H1 (cell line): ENCODE measurements at regions not wholly inside any gene's neighbourhood (a gene's known extent, or its start where the extent isn't known, plus 50 kb on each side); places are given as distances from the start of the nearest gene placed in this dataset.
"Not testable (repeated sequence)": the region's sequence is repeated elsewhere in the genome, so short reads cannot be mapped to it uniquely, and the experiment has no call there.

Experiments
- CTCF ChIA-PET: fragments of 300-600 bp; sonication (Branson Sonifier 250); formaldehyde crosslinking; loops from one replicate; lab custom pipeline; 2021; ENCODE audit not compliant: partially characterized antibody; lab: Charles Lee
- POLR2A ChIA-PET: fragments of 300-600 bp; sonication (Branson Sonifier 250); formaldehyde crosslinking; loops from one replicate; lab custom pipeline; 2021; ENCODE audit warnings: inconsistent platforms; ENCODE audit not compliant: partially characterized antibody; lab: Charles Lee
- DNase-seq, 2 experiments: peaks; one replicate each; pipeline versions ENCODE4 v3.0.0 to v3.0.0-alpha.2; 2010 to 2022; ENCODE audit warnings: low spot score in 2 of 2, low read depth in 1 of 2, mixed read lengths in 1 of 2
- FAIRE-seq: peaks from 2 replicates; lab custom pipeline; 2011; peaks lifted over from hg19 to GRCh38; lab: Jason Lieb, UNC
- H2AFZ ChIP-seq: 2 replicates; pipeline ENCODE4 v1.8.1; 2012; ENCODE audit warnings: low read length, inconsistent platforms
- H2AK5ac ChIP-seq: 2 replicates; pipeline ENCODE4 v1.6.1; 2013; ENCODE audit warnings: low read depth, low read length
- H2BK120ac ChIP-seq: replicated peaks from 2 replicates; pipeline ENCODE3; 2013; ENCODE audit warnings: low read depth, low read length, inconsistent platforms
- H2BK12ac ChIP-seq: 2 replicates; pipeline ENCODE4 v1.6.1; 2013; ENCODE audit warnings: low read depth, low read length
- H2BK15ac ChIP-seq: 2 replicates; pipeline ENCODE4 v1.6.1; 2013; ENCODE audit warnings: low read length
- H2BK20ac ChIP-seq: 2 replicates; pipeline ENCODE4 v1.6.1; 2013; ENCODE audit warnings: low read length
- H2BK5ac ChIP-seq: 2 replicates; pipeline ENCODE4 v1.6.1; 2013; ENCODE audit warnings: low read depth, low read length
- H3K14ac ChIP-seq: 2 replicates; pipeline ENCODE4 v1.6.1; 2013; ENCODE audit warnings: inconsistent platforms; ENCODE audit not compliant: insufficient read length
- H3K18ac ChIP-seq: 2 replicates; pipeline ENCODE4 v1.6.1; 2013; ENCODE audit warnings: low read length; ENCODE audit errors: extremely low read depth
- H3K23ac ChIP-seq: 2 replicates; pipeline ENCODE4 v1.6.1; 2013; ENCODE audit warnings: inconsistent platforms; ENCODE audit not compliant: insufficient read length
- H3K23me2 ChIP-seq: 2 replicates; pipeline ENCODE4 v1.6.1; 2013; ENCODE audit warnings: low read depth, low read length
- H3K27ac ChIP-seq: 2 replicates; pipeline ENCODE4 v1.6.1; 2011; ENCODE audit warnings: low read depth, low read length, inconsistent platforms
- H3K27me3 ChIP-seq, 4 experiments: replicated peaks in 1 of 4; 1 replicate in 1 of 4; 2 replicates in 3 of 4; pipeline versions ENCODE4 v1.6.1 to v1.8.1; 2011 to 2013; ENCODE audit warnings: low read length in 3 of 4, mild to moderate bottlenecking in 3 of 4, inconsistent platforms in 2 of 4, mixed read lengths in 2 of 4, moderate library complexity in 1 of 4; ENCODE audit not compliant: control insufficient read depth in 3 of 4, insufficient read depth in 3 of 4; ENCODE audit errors: extremely low read depth in 1 of 4
- H3K36me3 ChIP-seq, 4 experiments: 2 replicates each; pipeline versions ENCODE4 v1.6.1 to v1.8.1; 2011 to 2013; ENCODE audit warnings: mild to moderate bottlenecking in 4 of 4, low read length in 3 of 4, moderate library complexity in 2 of 4, control low read depth in 1 of 4, inconsistent platforms in 1 of 4; ENCODE audit not compliant: insufficient read depth in 4 of 4, control insufficient read depth in 2 of 4
- H3K4ac ChIP-seq: replicated peaks from 2 replicates; pipeline ENCODE3; 2013; ENCODE audit warnings: low read length, low read depth, mixed read lengths, inconsistent platforms; ENCODE audit not compliant: insufficient read length
- H3K4me1 ChIP-seq, 4 experiments: replicated peaks in 1 of 4; 1 replicate in 1 of 4; 2 replicates in 3 of 4; pipeline versions ENCODE4 v1.6.1 to v1.8.1; 2011 to 2013; ENCODE audit warnings: low read length in 3 of 4, inconsistent platforms in 2 of 4, mixed read lengths in 1 of 4; ENCODE audit not compliant: insufficient read depth in 4 of 4, control insufficient read depth in 3 of 4
- H3K4me2 ChIP-seq, 2 experiments: 2 replicates each; pipeline versions ENCODE4 v1.6.1 to v1.8.1; 2011 to 2013; ENCODE audit warnings: low read depth in 2 of 2, low read length in 2 of 2, control low read depth in 1 of 2, inconsistent platforms in 1 of 2, mild to moderate bottlenecking in 1 of 2; ENCODE audit not compliant: insufficient read depth in 1 of 2
- H3K4me3 ChIP-seq, 4 experiments: fragments of 200-600, 300-600 bp in 1 of 4; sonication (generic), shearing (Covaris generic), sonication (Bioruptor Twin) in 1 of 4; 2 replicates each; pipeline versions ENCODE4 v1.5.1 to v1.8.1; 2011 to 2016; ENCODE audit warnings: low read length in 4 of 4, low read depth in 3 of 4, control low read depth in 2 of 4, inconsistent platforms in 2 of 4, mild to moderate bottlenecking in 2 of 4, mixed read lengths in 1 of 4, moderate library complexity in 1 of 4; ENCODE audit not compliant: insufficient read depth in 2 of 4; ENCODE audit errors: extremely low read depth in 1 of 4
- H3K56ac ChIP-seq: replicated peaks from 2 replicates; pipeline ENCODE3; 2013; ENCODE audit warnings: low read depth, mild to moderate bottlenecking, mixed read lengths, low read length, inconsistent platforms; ENCODE audit not compliant: insufficient read length
- H3K79me1 ChIP-seq: 2 replicates; pipeline ENCODE4 v1.6.1; 2013; ENCODE audit warnings: low read depth, low read length, control low read depth
- H3K79me2 ChIP-seq, 2 experiments: 2 replicates each; pipeline versions ENCODE4 v1.6.1 to v1.8.1; 2012 to 2013; ENCODE audit warnings: low read length in 2 of 2, mild to moderate bottlenecking in 2 of 2, inconsistent platforms in 1 of 2; ENCODE audit not compliant: insufficient read depth in 2 of 2, control insufficient read depth in 1 of 2
- H3K9ac ChIP-seq, 4 experiments: replicated peaks in 1 of 4; 1 replicate in 1 of 4; 2 replicates in 3 of 4; pipeline versions ENCODE4 v1.6.1 to v1.8.1; 2011 to 2013; ENCODE audit warnings: low read depth in 3 of 4, low read length in 3 of 4, control low read depth in 2 of 4, mild to moderate bottlenecking in 2 of 4, moderate library complexity in 2 of 4, inconsistent platforms in 1 of 4; ENCODE audit errors: extremely low read depth in 1 of 4
- H3K9me3 ChIP-seq, 2 experiments: 2 replicates each; pipeline versions ENCODE4 v1.6.1 to v1.8.1; 2012 to 2013; ENCODE audit warnings: mild to moderate bottlenecking in 2 of 2, moderate library complexity in 2 of 2, control low read depth in 1 of 2, inconsistent platforms in 1 of 2, low read depth in 1 of 2, low read length in 1 of 2, mixed read lengths in 1 of 2; ENCODE audit not compliant: insufficient read depth in 2 of 2
- H4K20me1 ChIP-seq, 2 experiments: replicated peaks in 1 of 2; 2 replicates each; pipeline versions ENCODE3 to v1.8.1; 2011 to 2013; ENCODE audit warnings: inconsistent platforms in 2 of 2, low read length in 2 of 2, mild to moderate bottlenecking in 1 of 2; ENCODE audit not compliant: insufficient read depth in 2 of 2, control insufficient read depth in 1 of 2
- H4K5ac ChIP-seq: 2 replicates; pipeline ENCODE4 v1.6.1; 2013; ENCODE audit warnings: low read length, low read depth, mixed read lengths, inconsistent platforms; ENCODE audit not compliant: insufficient read length
- H4K8ac ChIP-seq: 2 replicates; pipeline ENCODE4 v1.8.0; 2013; ENCODE audit warnings: mild to moderate bottlenecking, moderate library complexity, low read length, inconsistent platforms; ENCODE audit not compliant: insufficient read depth; ENCODE audit errors: extremely low read depth
- H4K91ac ChIP-seq: replicated peaks from 2 replicates; pipeline ENCODE3; 2013; ENCODE audit warnings: low read length, mixed read lengths, inconsistent platforms; ENCODE audit not compliant: insufficient read length
- WGBS, 2 experiments: shearing (Covaris generic) in 1 of 2; methylation state at CpG; one replicate each; pipeline versions ENCODE4 v1.1.6 to v1.1.7; 2013 to 2015; ENCODE audit warnings: low lambda C conversion rate in 2 of 2, mixed read lengths in 2 of 2, inconsistent platforms in 1 of 2, low coverage in 1 of 2, missing lambda C conversion rate in 1 of 2; ENCODE audit not compliant: insufficient replicate concordance in 2 of 2, insufficient coverage in 1 of 2, insufficient read length in 1 of 2; ENCODE audit errors: extremely low coverage in 1 of 2, missing lambda C conversion rate in 1 of 2; 5-methylcytosine and 5-hydroxymethylcytosine counted together

- DNase-seq, H3K27ac ChIP-seq, H3K79me1 ChIP-seq, H4K20me1 ChIP-seq, H3K36me3 ChIP-seq, H4K91ac ChIP-seq, H2AFZ ChIP-seq, H3K79me2 ChIP-seq, H3K4me1 ChIP-seq, H3K23ac ChIP-seq, H3K9me3 ChIP-seq, H3K18ac ChIP-seq, H4K8ac ChIP-seq, H3K27me3 ChIP-seq, H3K14ac ChIP-seq, H3K4me2 ChIP-seq, FAIRE-seq, H3K23me2 ChIP-seq, H2BK5ac ChIP-seq, H3K4ac ChIP-seq, H3K9ac ChIP-seq, H2BK20ac ChIP-seq, H4K5ac ChIP-seq, H2BK120ac ChIP-seq, H2BK15ac ChIP-seq, H2AK5ac ChIP-seq, POLR2A ChIA-PET, H2BK12ac ChIP-seq, H3K56ac ChIP-seq, H3K4me3 ChIP-seq: not testable (repeated sequence)
- WGBS, 2 experiments = 77% methylated on average over 5 of the region's 5 CpGs; no CpG with 5 or more reads in 1 of the 2 experiments
- CTCF ChIA-PET = interaction anchor here (0.6 kb wide), 1 partner anchor 83 kb away, joined by 3 read pairs; no protein-coding TSS in a partner anchor
These were observed 522.4 kb upstream of the LINC00305 start for GRCh38 chr18:64671293-64671692.
